Vagina (tissue), 2 donors: ENCODE measurements at regions not wholly inside any gene's neighbourhood (a gene's known extent, or its start where the extent isn't known, plus 50 kb on each side); places are given as distances from the start of the nearest gene placed in this dataset.

Source experiments
- CTCF ChIP-seq, 3 experiments: fragments of 450-650 bp in 2 of 3; fragments of 200-600 bp in 1 of 3; sonication (generic) in 1 of 3; IDR thresholded peaks; one replicate each; pipeline ENCODE4 v1.5.1; 2017 to 2019; ENCODE audit warnings: antibody characterized with exemption in 3 of 3, mild to moderate bottlenecking in 2 of 3, moderate library complexity in 2 of 3
- POLR2AphosphoS5 ChIP-seq, 2 donors: sonication (generic); formaldehyde crosslinking; IDR thresholded peaks; one replicate each; pipeline ENCODE4 v1.9.0; 2017; ENCODE audit warnings: antibody characterized with exemption in 2 of 2, mild to moderate bottlenecking in 2 of 2, low read depth in 1 of 2; ENCODE audit not compliant: insufficient read depth in 1 of 2

- no peak for TF ChIP-seq CTCF (IDR thresholded peaks at IDR 0.05)
- no peak for TF ChIP-seq POLR2AphosphoS5 (IDR thresholded peaks at IDR 0.05; ENCODE audit: insufficient read depth in 1 of 2, low read depth in 1 of 2)
Observed at GRCh38 chr13:67742478-67742877, 512.3 kb upstream of the PCDH9 start.
